ENCODE measurements at regions not wholly inside any gene's neighbourhood (a gene's known extent, or its start where the extent isn't known, plus 50 kb on each side); places are given as distances from the start of the nearest gene placed in this dataset.
"Not testable (repeated sequence)": the region's sequence is repeated elsewhere in the genome, so short reads cannot be mapped to it uniquely, and the experiment has no call there.

GRCh38 chr3:91499850-91500249 lies 2392.4 kb downstream of the EPHA3 start:
- DNase-seq; H3K27ac Mint-ChIP-seq; H3K4me3 Mint-ChIP-seq; H3K4me1 Mint-ChIP-seq (ENCODE audit: low read depth in 2 of 2); H3K27me3 Mint-ChIP-seq; H3K36me3 Mint-ChIP-seq (ENCODE audit: insufficient read depth); ATAC-seq (replicated peaks): not testable (repeated sequence)
- peaks cover 7 to 10% of the 10 kb centered on the region in 2 donors for H3K9me3 Mint-ChIP-seq

GRCh38 chr3:91504874-91505273 lies 2397.5 kb downstream of the EPHA3 start:
- not testable (repeated sequence) for H3K36me3 Mint-ChIP-seq (ENCODE audit: insufficient read depth); H3K27ac Mint-ChIP-seq; H3K4me3 Mint-ChIP-seq; DNase-seq; ATAC-seq (replicated peaks); H3K27me3 Mint-ChIP-seq; H3K4me1 Mint-ChIP-seq (ENCODE audit: low read depth in 2 of 2)
- peaks cover 11 to 15% of the 10 kb centered on the region in 2 donors for H3K9me3 Mint-ChIP-seq
